Right atrium auricular region (tissue), 2 donors: ENCODE measurements at regions not wholly inside any gene's neighbourhood (a gene's known extent, or its start where the extent isn't known, plus 50 kb on each side); places are given as distances from the start of the nearest gene placed in this dataset.

Source experiments
- DNase-seq: peaks from one replicate; pipeline ENCODE4 v3.0.0-alpha.2; 2019; ENCODE audit warnings: low spot score
- H3K27ac ChIP-seq, 2 donors: fragments of 200-600 bp; sonication (generic); 1 replicate in 1 of 2; 2 replicates in 1 of 2; pipeline ENCODE4 v1.5.1; 2016 to 2019
- H3K27me3 ChIP-seq, 2 donors: fragments of 200-600 bp; sonication (generic); one replicate each; pipeline versions ENCODE4 v1.5.1 to v1.6.0; 2017 to 2019
- H3K36me3 ChIP-seq: fragments of 200-600 bp; sonication (generic); one replicate; pipeline ENCODE4 v1.5.1; 2016
- H3K4me1 ChIP-seq, 2 donors: fragments of 200-600 bp; sonication (generic); one replicate each; pipeline versions ENCODE4 v1.5.1 to v1.6.0; 2017 to 2019
- H3K4me3 ChIP-seq, 2 donors: fragments of 200-600 bp; sonication (generic); 1 replicate in 1 of 2; 2 replicates in 1 of 2; pipeline ENCODE4 v1.5.1; 2017 to 2019; ENCODE audit warnings: mild to moderate bottlenecking in 1 of 2, moderate library complexity in 1 of 2
- H3K9me3 ChIP-seq, 2 donors: fragments of 200-600 bp; sonication (generic); one replicate each; pipeline ENCODE4 v1.5.1; 2019
- TF ChIP-seq, protein P1 (sequence below), 2 donors: fragments of 200-600 bp; sonication (generic); IDR thresholded peaks; one replicate each; pipeline ENCODE4 v1.5.1; 2019; ENCODE audit warnings: antibody characterized with exemption in 2 of 2

DNA sequence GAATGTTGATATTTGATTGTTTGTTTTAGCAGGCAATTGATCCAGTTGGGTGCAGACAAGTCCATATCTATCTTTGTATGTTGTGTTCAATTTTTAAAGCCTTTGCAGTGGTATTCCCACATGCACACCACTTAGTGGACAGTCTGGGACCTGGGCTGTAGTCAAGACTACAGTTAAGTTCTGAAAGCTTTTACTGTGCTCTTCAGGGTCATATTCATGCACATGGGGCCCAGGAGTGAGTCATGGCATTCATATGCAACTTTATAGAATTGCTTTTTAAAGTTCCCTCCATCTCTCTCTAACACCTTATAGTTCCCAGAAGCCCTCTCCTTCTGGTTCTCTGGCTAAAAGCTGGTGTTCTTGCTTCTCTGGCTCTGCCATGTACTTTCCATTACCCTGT is 228.2 kb upstream of the CCNH start:
- DNase-seq: no peak
- Histone ChIP-seq H3K4me1 (no peaks in the 10 kb centered on the region), H3K27me3 (no peaks in the 10 kb centered on the region), H3K36me3 (no peaks in the 10 kb centered on the region), H3K4me3 (no peak overlapping the region), H3K9me3 (no peaks in the 10 kb centered on the region), H3K27ac (no peak overlapping the region)
- TF ChIP-seq, protein P1, sequence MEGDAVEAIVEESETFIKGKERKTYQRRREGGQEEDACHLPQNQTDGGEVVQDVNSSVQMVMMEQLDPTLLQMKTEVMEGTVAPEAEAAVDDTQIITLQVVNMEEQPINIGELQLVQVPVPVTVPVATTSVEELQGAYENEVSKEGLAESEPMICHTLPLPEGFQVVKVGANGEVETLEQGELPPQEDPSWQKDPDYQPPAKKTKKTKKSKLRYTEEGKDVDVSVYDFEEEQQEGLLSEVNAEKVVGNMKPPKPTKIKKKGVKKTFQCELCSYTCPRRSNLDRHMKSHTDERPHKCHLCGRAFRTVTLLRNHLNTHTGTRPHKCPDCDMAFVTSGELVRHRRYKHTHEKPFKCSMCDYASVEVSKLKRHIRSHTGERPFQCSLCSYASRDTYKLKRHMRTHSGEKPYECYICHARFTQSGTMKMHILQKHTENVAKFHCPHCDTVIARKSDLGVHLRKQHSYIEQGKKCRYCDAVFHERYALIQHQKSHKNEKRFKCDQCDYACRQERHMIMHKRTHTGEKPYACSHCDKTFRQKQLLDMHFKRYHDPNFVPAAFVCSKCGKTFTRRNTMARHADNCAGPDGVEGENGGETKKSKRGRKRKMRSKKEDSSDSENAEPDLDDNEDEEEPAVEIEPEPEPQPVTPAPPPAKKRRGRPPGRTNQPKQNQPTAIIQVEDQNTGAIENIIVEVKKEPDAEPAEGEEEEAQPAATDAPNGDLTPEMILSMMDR (IDR thresholded peaks at IDR 0.05): no peak

DNA sequence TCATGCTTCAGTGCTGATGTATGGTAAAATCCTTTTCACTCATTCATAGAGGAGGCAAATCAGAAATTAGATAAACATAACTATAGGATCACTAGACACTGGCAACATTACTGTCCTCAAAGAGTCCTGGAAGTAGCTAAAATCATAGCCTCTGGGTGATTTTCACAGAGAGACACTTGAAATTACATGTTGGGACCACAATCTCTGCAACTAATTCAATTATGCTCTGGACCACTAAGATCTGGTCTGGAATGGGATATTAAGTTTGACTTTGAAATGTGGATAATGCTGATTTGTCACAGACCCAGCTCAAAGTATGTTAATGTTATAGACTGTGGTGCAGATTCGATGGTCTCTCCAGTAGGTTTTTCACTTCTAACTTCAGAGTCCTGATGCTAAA is 214.6 kb upstream of the CCNH start:
- no peak overlapping the region for H3K27ac ChIP-seq
- no peak for DNase-seq
- H3K4me3 ChIP-seq: no peak overlapping the region
- no peaks in the 10 kb centered on the region for H3K36me3 ChIP-seq
- H3K9me3 ChIP-seq: no peaks in the 10 kb centered on the region
- TF ChIP-seq, protein P1 (IDR thresholded peaks at IDR 0.05): no peak
- no peaks in the 10 kb centered on the region for H3K4me1 ChIP-seq
- H3K27me3 ChIP-seq: no peaks in the 10 kb centered on the region

DNA sequence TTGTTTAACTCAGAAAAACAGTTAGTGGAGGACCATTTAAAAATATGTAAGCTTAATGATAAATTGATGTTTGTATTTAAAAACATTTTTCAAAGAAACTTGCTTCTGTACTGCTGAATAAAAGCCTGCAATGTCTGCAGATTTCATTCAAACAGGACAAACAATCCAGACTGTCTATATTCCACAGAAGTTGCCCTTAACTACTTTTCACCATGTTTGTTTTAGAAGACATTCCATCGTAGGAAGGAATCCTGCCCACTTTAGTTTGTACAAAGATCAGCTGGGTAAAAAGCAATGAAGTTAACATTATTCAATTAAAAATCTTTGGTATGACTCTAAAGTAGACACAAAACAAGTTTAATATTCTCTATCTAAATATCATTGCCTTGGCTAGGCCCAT is 195.7 kb upstream of the CCNH start:
- Histone ChIP-seq H3K4me1 (no peaks in the 10 kb centered on the region), H3K27me3 (no peaks in the 10 kb centered on the region), H3K36me3 (no peaks in the 10 kb centered on the region), H3K27ac (no peak overlapping the region), H3K9me3 (peaks cover 0 to 9% of the 10 kb centered on the region in 2 donors), H3K4me3 (no peak overlapping the region)
- DNase-seq: no peak
- TF ChIP-seq, protein P1 (IDR thresholded peaks at IDR 0.05): no peak

DNA sequence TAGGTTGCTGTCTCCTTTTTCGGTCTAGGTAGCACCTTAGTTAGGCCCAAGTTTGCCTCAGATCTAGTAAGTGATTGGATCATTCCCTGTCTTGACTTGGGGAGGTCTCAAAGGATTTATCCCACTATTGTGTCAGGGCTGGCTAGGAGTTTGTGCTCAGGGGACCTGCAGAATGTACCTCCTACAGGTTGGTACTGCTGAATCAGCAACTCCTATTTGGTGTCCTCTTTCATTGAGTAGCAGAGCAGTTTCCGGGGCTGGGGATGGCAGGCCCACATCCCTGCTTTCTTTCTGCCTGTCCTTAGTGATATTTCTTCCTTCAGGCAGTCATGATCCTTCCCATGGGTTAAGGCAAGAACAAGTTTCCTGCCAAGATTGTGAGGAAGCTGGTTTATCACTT is 192.9 kb upstream of the CCNH start:
- H3K4me3 ChIP-seq: no peak overlapping the region
- H3K4me1 ChIP-seq: no peaks in the 10 kb centered on the region
- peaks cover 0 to 9% of the 10 kb centered on the region in 2 donors for H3K9me3 ChIP-seq
- H3K36me3 ChIP-seq: no peaks in the 10 kb centered on the region
- no peaks in the 10 kb centered on the region for H3K27me3 ChIP-seq
- TF ChIP-seq, protein P1 (IDR thresholded peaks at IDR 0.05): no peak
- no peak for DNase-seq
- H3K27ac ChIP-seq: no peak overlapping the region

DNA sequence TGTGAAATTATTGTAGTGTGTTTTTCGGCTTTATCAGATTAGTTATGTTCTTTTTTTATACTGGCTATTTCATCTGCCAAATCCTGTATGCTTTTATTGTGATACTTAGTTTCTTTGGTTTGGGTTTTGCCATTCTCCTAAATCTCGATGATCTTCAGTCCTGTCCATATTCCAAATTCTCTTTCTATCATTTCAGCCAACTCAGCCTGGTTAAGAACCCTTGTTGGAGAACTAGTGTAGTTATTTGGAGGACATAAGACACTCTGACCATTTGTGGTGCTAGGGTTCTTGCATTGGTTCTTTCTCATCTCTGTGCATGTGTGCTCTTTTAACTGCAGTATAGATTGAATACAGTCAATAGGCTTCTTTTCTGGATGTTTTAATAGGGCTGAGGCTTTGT is 187.0 kb upstream of the CCNH start:
- no peaks in the 10 kb centered on the region for H3K36me3 ChIP-seq
- no peak overlapping the region for H3K27ac ChIP-seq
- H3K4me3 ChIP-seq: no peak overlapping the region
- TF ChIP-seq, protein P1 (IDR thresholded peaks at IDR 0.05): no peak
- H3K4me1 ChIP-seq: no peaks in the 10 kb centered on the region
- no peak for DNase-seq
- no peaks in the 10 kb centered on the region for H3K27me3 ChIP-seq
- H3K9me3 ChIP-seq: peaks cover 0 to 6% of the 10 kb centered on the region in 2 donors

DNA sequence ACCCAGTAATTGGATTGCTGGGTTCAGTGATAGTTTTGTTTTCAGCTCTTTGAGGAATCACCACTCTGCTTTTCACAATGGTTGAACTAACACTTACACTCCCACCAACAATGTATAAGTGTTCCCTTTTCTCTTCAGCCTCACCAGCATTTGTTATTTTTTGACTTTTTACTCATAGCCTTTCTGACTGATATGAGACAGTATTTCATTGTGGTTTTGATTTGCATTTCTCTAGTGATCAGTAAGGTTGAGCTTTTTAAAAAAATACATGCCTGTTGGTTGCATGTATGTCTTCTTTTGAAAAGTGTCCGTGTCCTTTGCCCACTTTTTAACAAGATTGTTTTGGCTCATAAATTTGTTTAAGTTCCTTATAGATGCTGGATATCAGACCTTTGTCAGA is 185.7 kb upstream of the CCNH start:
- H3K27ac ChIP-seq: no peak overlapping the region
- no peaks in the 10 kb centered on the region for H3K9me3 ChIP-seq
- no peak for DNase-seq
- no peak overlapping the region for H3K4me3 ChIP-seq
- no peaks in the 10 kb centered on the region for H3K4me1 ChIP-seq
- H3K27me3 ChIP-seq: no peaks in the 10 kb centered on the region
- TF ChIP-seq, protein P1 (IDR thresholded peaks at IDR 0.05): no peak
- no peaks in the 10 kb centered on the region for H3K36me3 ChIP-seq
